H1 (cell line): ENCODE measurements at regions not wholly inside any gene's neighbourhood (a gene's known extent, or its start where the extent isn't known, plus 50 kb on each side); places are given as distances from the start of the nearest gene placed in this dataset.

ENCODE experiments used
- CTCF ChIA-PET: fragments of 300-600 bp; sonication (Branson Sonifier 250); formaldehyde crosslinking; loops from one replicate; lab custom pipeline; 2021; ENCODE audit not compliant: partially characterized antibody; lab: Charles Lee
- POLR2A ChIA-PET: fragments of 300-600 bp; sonication (Branson Sonifier 250); formaldehyde crosslinking; loops from one replicate; lab custom pipeline; 2021; ENCODE audit warnings: inconsistent platforms; ENCODE audit not compliant: partially characterized antibody; lab: Charles Lee
- DNase-seq, 2 experiments: peaks; one replicate each; pipeline versions ENCODE4 v3.0.0 to v3.0.0-alpha.2; 2010 to 2022; ENCODE audit warnings: low spot score in 2 of 2, low read depth in 1 of 2, mixed read lengths in 1 of 2
- FAIRE-seq: peaks from 2 replicates; lab custom pipeline; 2011; peaks lifted over from hg19 to GRCh38; lab: Jason Lieb, UNC
- H2AFZ ChIP-seq: 2 replicates; pipeline ENCODE4 v1.8.1; 2012; ENCODE audit warnings: low read length, inconsistent platforms
- H2AK5ac ChIP-seq: 2 replicates; pipeline ENCODE4 v1.6.1; 2013; ENCODE audit warnings: low read depth, low read length
- H2BK120ac ChIP-seq: replicated peaks from 2 replicates; pipeline ENCODE3; 2013; ENCODE audit warnings: low read depth, low read length, inconsistent platforms
- H2BK12ac ChIP-seq: 2 replicates; pipeline ENCODE4 v1.6.1; 2013; ENCODE audit warnings: low read depth, low read length
- H2BK15ac ChIP-seq: 2 replicates; pipeline ENCODE4 v1.6.1; 2013; ENCODE audit warnings: low read length
- H2BK20ac ChIP-seq: 2 replicates; pipeline ENCODE4 v1.6.1; 2013; ENCODE audit warnings: low read length
- H2BK5ac ChIP-seq: 2 replicates; pipeline ENCODE4 v1.6.1; 2013; ENCODE audit warnings: low read depth, low read length
- H3K14ac ChIP-seq: 2 replicates; pipeline ENCODE4 v1.6.1; 2013; ENCODE audit warnings: inconsistent platforms; ENCODE audit not compliant: insufficient read length
- H3K18ac ChIP-seq: 2 replicates; pipeline ENCODE4 v1.6.1; 2013; ENCODE audit warnings: low read length; ENCODE audit errors: extremely low read depth
- H3K23ac ChIP-seq: 2 replicates; pipeline ENCODE4 v1.6.1; 2013; ENCODE audit warnings: inconsistent platforms; ENCODE audit not compliant: insufficient read length
- H3K23me2 ChIP-seq: 2 replicates; pipeline ENCODE4 v1.6.1; 2013; ENCODE audit warnings: low read depth, low read length
- H3K27ac ChIP-seq: 2 replicates; pipeline ENCODE4 v1.6.1; 2011; ENCODE audit warnings: low read depth, low read length, inconsistent platforms
- H3K27me3 ChIP-seq, 4 experiments: replicated peaks in 1 of 4; 1 replicate in 1 of 4; 2 replicates in 3 of 4; pipeline versions ENCODE4 v1.6.1 to v1.8.1; 2011 to 2013; ENCODE audit warnings: low read length in 3 of 4, mild to moderate bottlenecking in 3 of 4, inconsistent platforms in 2 of 4, mixed read lengths in 2 of 4, moderate library complexity in 1 of 4; ENCODE audit not compliant: control insufficient read depth in 3 of 4, insufficient read depth in 3 of 4; ENCODE audit errors: extremely low read depth in 1 of 4
- H3K36me3 ChIP-seq, 4 experiments: 2 replicates each; pipeline versions ENCODE4 v1.6.1 to v1.8.1; 2011 to 2013; ENCODE audit warnings: mild to moderate bottlenecking in 4 of 4, low read length in 3 of 4, moderate library complexity in 2 of 4, control low read depth in 1 of 4, inconsistent platforms in 1 of 4; ENCODE audit not compliant: insufficient read depth in 4 of 4, control insufficient read depth in 2 of 4
- H3K4ac ChIP-seq: replicated peaks from 2 replicates; pipeline ENCODE3; 2013; ENCODE audit warnings: low read length, low read depth, mixed read lengths, inconsistent platforms; ENCODE audit not compliant: insufficient read length
- H3K4me1 ChIP-seq, 4 experiments: replicated peaks in 1 of 4; 1 replicate in 1 of 4; 2 replicates in 3 of 4; pipeline versions ENCODE4 v1.6.1 to v1.8.1; 2011 to 2013; ENCODE audit warnings: low read length in 3 of 4, inconsistent platforms in 2 of 4, mixed read lengths in 1 of 4; ENCODE audit not compliant: insufficient read depth in 4 of 4, control insufficient read depth in 3 of 4
- H3K4me2 ChIP-seq, 2 experiments: 2 replicates each; pipeline versions ENCODE4 v1.6.1 to v1.8.1; 2011 to 2013; ENCODE audit warnings: low read depth in 2 of 2, low read length in 2 of 2, control low read depth in 1 of 2, inconsistent platforms in 1 of 2, mild to moderate bottlenecking in 1 of 2; ENCODE audit not compliant: insufficient read depth in 1 of 2
- H3K4me3 ChIP-seq, 4 experiments: fragments of 200-600, 300-600 bp in 1 of 4; sonication (generic), shearing (Covaris generic), sonication (Bioruptor Twin) in 1 of 4; 2 replicates each; pipeline versions ENCODE4 v1.5.1 to v1.8.1; 2011 to 2016; ENCODE audit warnings: low read length in 4 of 4, low read depth in 3 of 4, control low read depth in 2 of 4, inconsistent platforms in 2 of 4, mild to moderate bottlenecking in 2 of 4, mixed read lengths in 1 of 4, moderate library complexity in 1 of 4; ENCODE audit not compliant: insufficient read depth in 2 of 4; ENCODE audit errors: extremely low read depth in 1 of 4
- H3K56ac ChIP-seq: replicated peaks from 2 replicates; pipeline ENCODE3; 2013; ENCODE audit warnings: low read depth, mild to moderate bottlenecking, mixed read lengths, low read length, inconsistent platforms; ENCODE audit not compliant: insufficient read length
- H3K79me1 ChIP-seq: 2 replicates; pipeline ENCODE4 v1.6.1; 2013; ENCODE audit warnings: low read depth, low read length, control low read depth
- H3K79me2 ChIP-seq, 2 experiments: 2 replicates each; pipeline versions ENCODE4 v1.6.1 to v1.8.1; 2012 to 2013; ENCODE audit warnings: low read length in 2 of 2, mild to moderate bottlenecking in 2 of 2, inconsistent platforms in 1 of 2; ENCODE audit not compliant: insufficient read depth in 2 of 2, control insufficient read depth in 1 of 2
- H3K9ac ChIP-seq, 4 experiments: replicated peaks in 1 of 4; 1 replicate in 1 of 4; 2 replicates in 3 of 4; pipeline versions ENCODE4 v1.6.1 to v1.8.1; 2011 to 2013; ENCODE audit warnings: low read depth in 3 of 4, low read length in 3 of 4, control low read depth in 2 of 4, mild to moderate bottlenecking in 2 of 4, moderate library complexity in 2 of 4, inconsistent platforms in 1 of 4; ENCODE audit errors: extremely low read depth in 1 of 4
- H3K9me3 ChIP-seq, 2 experiments: 2 replicates each; pipeline versions ENCODE4 v1.6.1 to v1.8.1; 2012 to 2013; ENCODE audit warnings: mild to moderate bottlenecking in 2 of 2, moderate library complexity in 2 of 2, control low read depth in 1 of 2, inconsistent platforms in 1 of 2, low read depth in 1 of 2, low read length in 1 of 2, mixed read lengths in 1 of 2; ENCODE audit not compliant: insufficient read depth in 2 of 2
- H4K20me1 ChIP-seq, 2 experiments: replicated peaks in 1 of 2; 2 replicates each; pipeline versions ENCODE3 to v1.8.1; 2011 to 2013; ENCODE audit warnings: inconsistent platforms in 2 of 2, low read length in 2 of 2, mild to moderate bottlenecking in 1 of 2; ENCODE audit not compliant: insufficient read depth in 2 of 2, control insufficient read depth in 1 of 2
- H4K5ac ChIP-seq: 2 replicates; pipeline ENCODE4 v1.6.1; 2013; ENCODE audit warnings: low read length, low read depth, mixed read lengths, inconsistent platforms; ENCODE audit not compliant: insufficient read length
- H4K8ac ChIP-seq: 2 replicates; pipeline ENCODE4 v1.8.0; 2013; ENCODE audit warnings: mild to moderate bottlenecking, moderate library complexity, low read length, inconsistent platforms; ENCODE audit not compliant: insufficient read depth; ENCODE audit errors: extremely low read depth
- H4K91ac ChIP-seq: replicated peaks from 2 replicates; pipeline ENCODE3; 2013; ENCODE audit warnings: low read length, mixed read lengths, inconsistent platforms; ENCODE audit not compliant: insufficient read length
- BRCA1 ChIP-seq: IDR thresholded peaks from 2 replicates; pipeline ENCODE4 v1.6.1; 2012; ENCODE audit warnings: low read depth, low read length, improper control_type of control experiment
- CBX5 ChIP-seq: fragments of 300-800, 300-1000 bp; sonication (generic); IDR thresholded peaks from 2 replicates; pipeline ENCODE4 v1.7.1; 2016; ENCODE audit warnings: antibody characterized with exemption, low read length, low read depth
- CHD1 ChIP-seq: IDR thresholded peaks from 2 replicates; pipeline ENCODE4 v1.6.1; 2012; ENCODE audit warnings: low read depth, low read length, improper control_type of control experiment
- FOSL1 ChIP-seq: IDR thresholded peaks from 2 replicates; pipeline ENCODE4 v1.6.1; 2011; ENCODE audit warnings: mild to moderate bottlenecking, low read depth, low read length, moderate library complexity; ENCODE audit not compliant: insufficient read depth
- GTF2F1 ChIP-seq: IDR thresholded peaks from 2 replicates; pipeline ENCODE4 v1.6.1; 2012; ENCODE audit warnings: low read depth, low read length, improper control_type of control experiment, borderline replicate concordance
- JUN ChIP-seq: IDR thresholded peaks from 2 replicates; pipeline ENCODE4 v1.6.1; 2011; ENCODE audit warnings: low read depth, mild to moderate bottlenecking, improper control_type of control experiment, low read length
- KDM1A ChIP-seq: fragments of 200-600, 300-600 bp; sonication (generic); IDR thresholded peaks from 2 replicates; pipeline ENCODE4 v1.7.1; 2016; ENCODE audit warnings: mild to moderate bottlenecking, low read length, borderline replicate concordance
- KDM5A ChIP-seq: fragments of 200-600 bp; IDR thresholded peaks from 2 replicates; pipeline ENCODE4 v1.7.1; 2012; ENCODE audit warnings: mild to moderate bottlenecking, low read length, inconsistent platforms, mixed read lengths
- MAFK ChIP-seq: IDR thresholded peaks from 2 replicates; pipeline ENCODE4 v1.6.1; 2012; ENCODE audit warnings: low read depth, mild to moderate bottlenecking, improper control_type of control experiment, low read length
- MAX ChIP-seq: IDR thresholded peaks from 2 replicates; pipeline ENCODE4 v1.6.1; 2012; ENCODE audit warnings: inconsistent platforms
- NANOG ChIP-seq: IDR thresholded peaks from 2 replicates; pipeline ENCODE4 v1.6.1; 2011; ENCODE audit warnings: low read length, low read depth, mild to moderate bottlenecking, inconsistent platforms; ENCODE audit not compliant: insufficient read depth, poor library complexity, severe bottlenecking
- RXRA ChIP-seq: IDR thresholded peaks from 2 replicates; pipeline ENCODE4 v1.6.1; 2011; ENCODE audit warnings: low read depth, mild to moderate bottlenecking, low read length, moderate library complexity; ENCODE audit not compliant: insufficient read depth
- SIRT6 ChIP-seq: IDR thresholded peaks from one replicate; pipeline ENCODE4 v1.7.1; 2012; ENCODE audit warnings: low read length, inconsistent platforms
- SP2 ChIP-seq: IDR thresholded peaks from 2 replicates; pipeline ENCODE4 v1.6.1; 2012; ENCODE audit warnings: mild to moderate bottlenecking, low read length, inconsistent platforms
- TAF1 ChIP-seq: IDR thresholded peaks from 2 replicates; pipeline ENCODE4 v1.6.1; 2011; ENCODE audit warnings: mild to moderate bottlenecking, low read depth, low read length
- ZNF274 ChIP-seq: IDR thresholded peaks from 2 replicates; pipeline ENCODE4 v1.7.0; 2012; ENCODE audit warnings: low read length, borderline replicate concordance; ENCODE audit errors: extremely low read depth
- WGBS, 2 experiments: shearing (Covaris generic) in 1 of 2; methylation state at CpG; one replicate each; pipeline versions ENCODE4 v1.1.6 to v1.1.7; 2013 to 2015; ENCODE audit warnings: low lambda C conversion rate in 2 of 2, mixed read lengths in 2 of 2, inconsistent platforms in 1 of 2, low coverage in 1 of 2, missing lambda C conversion rate in 1 of 2; ENCODE audit not compliant: insufficient replicate concordance in 2 of 2, insufficient coverage in 1 of 2, insufficient read length in 1 of 2; ENCODE audit errors: extremely low coverage in 1 of 2, missing lambda C conversion rate in 1 of 2; 5-methylcytosine and 5-hydroxymethylcytosine counted together

- no peak for FAIRE-seq
- POLR2A ChIA-PET = no interaction called here
- no peak overlapping the region for H3K56ac ChIP-seq
- TF ChIP-seq RXRA (no peak), ZNF274 (no peak), KDM5A (no peak), JUN (no peak), BRCA1 (no peak), MAX (no peak), FOSL1 (no peak), GTF2F1 (no peak), CHD1 (no peak), TAF1 (no peak), CBX5 (no peak), SIRT6 (no peak), NANOG (no peak), SP2 (no peak), MAFK (no peak), KDM1A (no peak)
These were observed 268.6 kb upstream of the KLF14 start for GRCh38 chr7:131002600-131002999.

More at GRCh38 chr7:131002600-131002999, 268.6 kb upstream of the KLF14 start:
- H4K8ac ChIP-seq = no peak overlapping the region
- no peaks in the 10 kb centered on the region for H3K27me3 ChIP-seq
- no peak overlapping the region for H2AFZ ChIP-seq
- H3K18ac ChIP-seq = no peak overlapping the region
- H3K27ac ChIP-seq = no peak overlapping the region
- H2BK15ac ChIP-seq = no peak overlapping the region
- H3K23me2 ChIP-seq = no peaks in the 10 kb centered on the region
- H3K9ac ChIP-seq = no peak overlapping the region
- CTCF ChIA-PET = interaction anchor here (0.5 to 8.0 kb wide), 6 partner anchors 7 to 559 kb away, joined by 3 to 55 read pairs (median 10); no protein-coding TSS in a partner anchor
- no peak overlapping the region for H2BK12ac ChIP-seq
- no peak overlapping the region for H2BK5ac ChIP-seq
- H3K9me3 ChIP-seq = no peaks in the 10 kb centered on the region
- H3K36me3 ChIP-seq = peaks cover 0 to 4% (median 0%) of the 10 kb centered on the region in 4 experiments; a peak in 2 of 8 replicates
- H4K20me1 ChIP-seq = no peaks in the 10 kb centered on the region
- no peak overlapping the region for H3K4ac ChIP-seq
- H4K5ac ChIP-seq = no peak overlapping the region
- H3K4me1 ChIP-seq = no peaks in the 10 kb centered on the region
- no peak overlapping the region for H3K23ac ChIP-seq
- no peak for DNase-seq
- H2BK120ac ChIP-seq = no peak overlapping the region
- H3K4me2 ChIP-seq = no peak overlapping the region
- no peak overlapping the region for H2BK20ac ChIP-seq
- H3K79me2 ChIP-seq = peaks cover 0 to 4% of the 10 kb centered on the region in 2 experiments; a peak in 1 of 4 replicates
- no peak overlapping the region for H2AK5ac ChIP-seq
- no peak overlapping the region for H3K4me3 ChIP-seq
- 88% methylated on average over 1 of the region's 1 CpG; no CpG with 5 or more reads in 1 of the 2 experiments for WGBS, 2 experiments
- H3K14ac ChIP-seq = no peak overlapping the region
- 0 out of 2 replicates have a peak, but pooled peaks cover 2% of the 10 kb centered on the region for H3K79me1 ChIP-seq
- H4K91ac ChIP-seq = no peak overlapping the region
